HPDE6-E6E7 (cell line): ENCODE measurements at regions not wholly inside any gene's neighbourhood (a gene's known extent, or its start where the extent isn't known, plus 50 kb on each side); places are given as distances from the start of the nearest gene placed in this dataset.

Source experiments
- DNase-seq: peaks from one replicate; pipeline ENCODE4 v3.0.0; 2011; ENCODE audit warnings: missing footprints; ENCODE audit errors: extremely low spot score

DNA sequence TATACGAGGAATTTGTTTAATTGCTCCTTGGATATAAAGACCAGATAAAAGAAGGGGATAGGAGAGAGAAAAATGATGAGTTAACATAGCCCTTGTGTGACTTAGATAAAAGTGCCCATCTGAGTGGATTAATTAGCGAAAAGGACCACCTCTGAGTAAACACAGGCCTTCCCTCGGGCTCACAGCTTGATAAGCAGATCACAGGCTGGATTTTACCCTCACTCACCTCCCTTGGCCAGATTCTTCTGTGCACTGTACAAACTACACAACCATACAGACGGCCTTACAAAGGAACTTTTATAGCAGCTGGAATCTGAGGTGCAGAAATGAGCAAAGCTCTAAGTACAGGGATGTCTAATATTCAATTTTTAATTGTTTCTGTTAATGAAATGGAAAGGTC, 112.4 kb upstream of the STT3B start:
- no peak for DNase-seq

DNA sequence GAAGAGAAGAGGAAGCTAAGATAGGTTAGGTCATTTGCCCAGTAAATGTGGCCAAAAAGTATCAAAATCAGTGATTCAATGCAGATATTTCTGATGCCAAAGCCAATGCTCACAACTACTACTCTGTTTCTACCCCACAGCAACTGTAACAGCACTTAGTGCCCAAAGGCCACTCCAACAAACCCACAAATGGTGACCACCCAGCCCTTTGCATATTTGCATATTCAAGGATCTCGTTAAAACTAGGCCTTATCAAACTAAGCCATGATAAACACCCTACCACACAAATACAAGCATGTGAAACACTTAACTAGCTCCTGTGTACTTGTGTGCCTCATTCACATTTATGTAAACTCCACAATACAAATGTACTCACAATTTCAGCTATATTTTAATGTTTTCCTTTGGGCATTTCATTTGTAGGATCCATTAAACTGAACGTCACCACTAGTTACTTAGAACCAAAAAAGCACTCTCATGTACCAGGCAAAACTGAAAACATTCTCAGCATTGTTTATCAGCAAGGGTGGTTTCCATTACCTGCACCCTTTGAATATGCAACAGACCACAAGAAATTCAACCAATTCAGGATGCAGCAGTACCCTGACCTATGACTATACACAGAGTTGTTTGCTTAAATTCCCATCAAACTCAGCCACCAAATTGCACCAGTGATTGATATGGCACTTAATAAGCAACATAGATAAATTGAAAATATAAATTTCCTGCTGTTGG, 111.2 kb upstream of the STT3B start:
- no peak for DNase-seq

DNA sequence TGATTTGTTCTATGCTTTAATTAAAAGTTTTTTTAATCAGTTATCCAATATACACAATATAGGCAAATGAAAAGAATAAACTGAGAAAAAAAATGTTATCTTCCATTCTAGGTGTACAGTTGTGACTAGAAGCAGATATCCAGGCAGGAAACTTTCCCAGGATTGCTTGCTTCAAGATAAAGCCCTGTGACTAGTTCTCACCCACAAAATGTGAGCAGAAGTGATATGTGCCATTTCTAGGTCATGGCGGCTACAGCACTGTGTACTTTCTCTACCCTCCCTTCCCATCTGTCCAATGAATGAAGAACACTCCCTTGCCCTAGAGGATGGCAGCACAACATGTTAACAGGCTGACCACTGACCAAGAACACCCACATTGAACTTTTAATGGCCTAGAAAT, 110.5 kb upstream of the STT3B start:
- DNase-seq: no peak

DNA sequence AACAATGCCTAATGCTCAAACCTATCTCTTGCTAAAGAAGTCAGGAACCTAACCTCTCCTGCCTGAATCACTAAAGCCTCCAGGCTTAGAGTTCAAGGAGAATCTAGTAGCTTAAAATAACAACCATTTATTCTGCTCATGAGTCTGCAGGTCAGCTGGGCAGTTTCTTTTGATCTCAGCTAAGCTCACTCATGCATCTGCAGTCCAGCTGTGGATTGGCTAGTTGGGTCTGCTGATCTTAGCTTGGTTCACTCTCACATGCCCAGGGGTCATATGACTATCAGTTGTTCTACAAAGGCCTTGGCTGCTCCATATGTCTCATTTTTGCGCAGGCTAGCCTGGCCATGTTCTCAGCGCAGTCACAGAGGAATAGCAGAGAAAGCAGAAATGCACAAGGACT, 109.2 kb upstream of the STT3B start:
- DNase-seq: no peak

DNA sequence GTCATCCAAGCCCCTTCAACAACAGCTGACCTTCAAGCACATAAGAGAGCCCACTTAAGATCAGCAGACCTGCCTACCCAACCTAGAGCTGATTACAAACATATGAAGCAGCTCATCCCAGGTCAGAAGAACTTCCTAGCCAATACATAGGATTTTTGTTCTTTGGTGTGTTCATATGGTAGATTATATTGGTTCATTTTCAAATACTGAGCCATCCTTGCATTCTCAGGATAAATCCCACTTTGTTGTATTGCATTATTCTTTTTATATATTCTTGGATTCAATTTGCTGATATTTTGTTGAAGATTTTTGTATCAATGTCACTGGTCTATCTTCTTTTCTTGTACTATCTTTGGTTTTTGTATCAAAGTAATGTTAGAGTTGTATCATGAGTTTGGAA, 107.3 kb upstream of the STT3B start:
- no peak for DNase-seq

DNA sequence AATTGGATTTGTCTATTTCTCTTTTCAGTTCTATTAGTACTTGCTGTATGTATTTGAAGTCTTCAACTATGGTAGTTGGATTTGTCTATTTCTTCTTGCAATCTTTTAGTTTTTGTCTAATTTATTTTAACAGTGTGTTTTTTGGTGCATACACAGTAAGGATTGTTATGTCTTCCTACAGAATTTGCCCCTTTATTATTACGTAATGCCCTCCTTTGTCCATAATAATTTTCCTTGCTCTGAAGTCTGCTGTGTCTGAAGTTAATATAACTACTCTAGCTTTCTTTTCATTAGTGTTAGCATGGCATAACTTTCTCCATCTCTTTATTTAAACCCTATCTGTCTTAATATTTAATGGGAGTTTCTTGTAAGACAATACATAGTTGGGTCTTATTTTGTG, 105.1 kb upstream of the STT3B start:
- no peak for DNase-seq

DNA sequence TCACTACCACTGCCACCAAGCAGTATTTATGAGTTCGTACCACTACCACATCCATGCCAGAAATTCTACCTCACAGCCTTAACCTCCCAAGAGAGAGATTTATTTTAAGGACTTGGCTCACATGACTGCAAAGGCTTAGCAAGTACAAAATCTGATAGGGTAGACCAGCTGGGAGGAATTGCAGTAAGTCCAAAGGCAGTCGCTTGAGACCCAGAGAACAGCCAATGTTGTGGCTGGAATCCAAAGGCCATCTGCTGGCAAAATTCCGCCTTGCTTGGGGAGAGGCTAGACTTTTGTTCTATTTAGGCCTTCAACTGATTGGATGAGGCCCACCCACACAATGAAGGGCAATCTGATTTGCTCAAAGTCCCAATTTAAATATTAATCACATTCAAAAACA, 101.4 kb upstream of the STT3B start:
- no peak for DNase-seq

DNA sequence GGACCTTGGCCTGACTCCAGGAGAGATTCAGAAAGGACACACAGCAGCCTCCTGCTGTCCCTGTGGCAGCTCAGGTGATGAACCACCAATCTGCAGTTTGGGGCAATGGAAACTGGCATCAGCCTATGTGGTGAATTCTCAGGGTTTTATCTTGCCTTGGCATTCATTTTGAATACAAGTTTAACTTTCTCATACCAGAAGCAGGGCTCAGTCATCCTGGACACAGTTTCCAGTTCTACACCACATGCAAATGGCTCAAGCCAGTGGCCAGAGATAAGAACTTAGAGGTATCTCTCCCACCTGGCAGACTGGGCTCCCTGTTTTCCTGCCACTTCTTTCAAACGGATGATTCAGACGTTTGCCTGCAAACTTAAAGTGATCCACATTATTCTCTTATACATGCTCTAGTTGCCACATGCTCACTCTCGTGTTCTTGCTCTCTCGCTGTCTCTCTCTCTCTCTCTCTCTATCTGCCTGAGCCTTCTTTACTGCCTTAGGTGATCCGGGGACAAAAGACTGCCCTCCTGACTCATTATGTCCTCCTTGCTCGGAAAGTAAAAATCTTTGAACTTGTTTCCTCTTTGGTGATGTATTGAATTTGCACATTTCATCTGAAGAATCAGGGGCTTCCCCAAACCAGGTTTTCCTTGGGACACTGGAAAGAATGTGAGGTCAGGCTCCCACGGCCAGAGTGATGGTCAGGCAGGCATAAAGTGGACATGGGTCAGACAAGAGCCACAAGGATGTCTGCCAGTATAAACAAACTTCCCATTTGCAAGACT, 99.6 kb upstream of the STT3B start:
- DNase-seq: no peak

DNA sequence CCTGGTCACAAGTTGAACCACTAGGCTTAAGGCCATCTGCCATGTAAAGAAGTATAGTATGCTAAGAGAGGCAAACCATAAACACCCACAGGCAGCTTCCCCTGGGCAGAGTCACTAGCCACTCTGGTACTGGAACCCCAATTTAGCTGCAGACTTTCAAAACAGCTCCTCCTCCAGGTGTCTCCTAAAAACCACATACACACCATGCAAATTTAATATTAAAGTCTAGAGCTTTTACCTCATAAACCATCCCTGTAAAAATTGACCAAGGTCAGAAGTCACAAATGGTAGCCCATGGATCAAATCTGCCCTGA, 99.1 kb upstream of the STT3B start:
- DNase-seq: no peak

DNA sequence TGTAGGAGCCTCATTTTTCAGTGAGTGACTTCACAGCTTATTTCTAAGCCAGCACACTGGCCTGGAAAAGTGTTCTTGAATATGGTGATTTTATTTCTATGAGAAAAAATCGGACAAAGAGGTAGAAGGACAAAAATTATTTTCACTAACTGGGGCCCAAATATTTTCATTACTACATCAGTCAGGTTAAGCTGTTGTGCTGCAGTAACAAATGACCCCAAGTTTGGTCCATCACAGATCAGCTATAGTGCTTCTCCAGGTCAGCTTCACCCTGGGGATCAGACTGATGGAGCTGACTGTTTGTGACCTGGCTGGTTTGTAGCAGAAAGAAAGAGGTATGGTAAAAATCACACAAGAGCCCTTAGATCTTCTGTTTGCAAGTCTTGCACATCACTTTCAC, 97.9 kb upstream of the STT3B start:
- DNase-seq: no peak

DNA sequence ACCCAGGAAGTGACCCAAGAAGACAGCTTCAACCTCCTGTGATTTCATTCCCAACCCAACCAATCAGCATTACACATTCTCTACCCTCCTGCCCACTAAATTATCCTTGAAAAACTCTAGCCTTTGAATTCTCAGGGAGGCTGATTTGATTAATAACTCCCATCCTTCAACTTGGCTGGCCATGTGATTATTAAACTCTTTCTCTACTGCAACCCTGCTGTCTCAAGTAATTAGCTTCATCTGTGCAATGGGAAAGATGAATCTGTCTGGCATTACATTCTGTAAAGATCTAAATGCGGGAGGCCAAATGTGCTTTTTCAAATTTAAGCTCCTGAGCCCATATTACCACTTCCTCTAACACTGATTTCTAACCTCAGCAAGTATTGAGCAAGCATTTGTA, 95.9 kb upstream of the STT3B start:
- DNase-seq: no peak

DNA sequence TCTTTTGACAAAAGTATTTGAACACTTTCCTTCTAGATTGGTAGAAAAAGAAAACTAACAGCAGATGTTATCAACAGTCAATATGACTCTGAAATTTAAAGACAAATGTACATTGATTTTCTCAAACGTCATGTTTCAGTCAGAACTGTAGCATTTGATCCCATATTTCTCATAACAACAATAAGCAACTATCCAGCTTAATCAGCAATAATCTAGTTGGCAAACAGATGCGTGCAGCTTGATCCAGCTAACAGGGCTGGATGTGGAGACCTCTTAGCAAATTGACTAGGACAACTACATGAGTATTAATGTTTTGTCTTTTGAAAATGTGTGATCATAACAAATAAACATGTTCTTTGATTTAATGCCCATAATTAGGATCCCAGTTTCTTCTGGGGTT, 94.0 kb upstream of the STT3B start:
- no peak for DNase-seq

DNA sequence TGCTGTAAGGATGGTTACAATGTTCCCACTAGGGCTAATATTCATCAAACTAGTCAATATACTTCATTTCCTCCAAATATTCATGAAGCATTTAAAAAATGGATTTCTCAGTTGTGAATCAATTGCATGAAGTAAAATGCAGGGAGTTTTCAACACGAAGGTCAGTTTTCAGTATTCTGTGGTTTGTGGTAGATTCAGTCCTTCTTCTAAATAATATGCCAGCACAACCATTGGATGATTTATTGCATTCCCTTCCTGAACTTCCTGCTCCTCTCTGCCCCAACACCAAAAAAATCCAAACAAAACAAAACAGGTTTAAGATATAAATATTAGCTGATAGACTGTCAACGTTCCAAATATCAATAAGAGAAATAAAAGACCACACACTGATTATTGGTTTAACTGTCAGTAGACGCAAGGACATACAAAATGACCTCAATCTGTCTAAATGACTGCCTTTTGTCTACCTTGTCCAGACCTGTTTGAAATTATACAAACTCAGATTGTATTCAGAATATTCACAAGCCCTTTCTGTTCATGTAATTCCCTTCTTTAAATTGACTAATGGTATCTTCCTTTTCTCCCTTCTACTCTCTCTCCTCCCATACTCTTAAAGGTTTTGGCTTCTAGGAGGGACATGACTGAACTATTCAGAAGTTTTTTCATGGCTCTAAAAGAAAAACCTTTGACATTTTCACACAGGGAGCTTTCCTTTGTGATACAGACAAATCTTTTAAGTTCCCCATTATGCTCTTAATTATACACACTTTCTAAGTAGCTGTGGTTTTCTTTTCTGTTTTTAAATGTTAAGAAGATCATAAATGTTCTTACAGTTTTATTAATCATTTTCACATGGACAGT, 92.6 kb upstream of the STT3B start:
- DNase-seq: no peak

DNA sequence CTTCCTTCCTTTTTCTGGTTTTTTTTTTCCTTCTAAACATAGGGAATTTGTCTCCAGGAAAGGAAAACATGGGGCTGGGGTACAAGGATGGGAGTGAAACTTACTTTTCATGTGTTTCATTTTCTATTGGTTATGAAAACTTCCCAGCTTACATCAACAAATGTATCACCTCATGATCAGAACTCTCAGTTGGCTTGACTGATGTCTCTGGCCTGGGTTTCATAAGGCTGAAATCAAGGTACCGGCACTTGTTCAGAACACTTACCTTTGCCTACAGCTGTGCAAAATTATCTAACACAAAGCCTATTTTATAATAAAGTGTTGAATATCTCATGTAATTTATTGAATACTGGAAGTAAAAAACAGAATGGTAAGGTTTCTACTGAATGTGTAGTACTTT, 91.8 kb upstream of the STT3B start:
- DNase-seq: no peak

DNA sequence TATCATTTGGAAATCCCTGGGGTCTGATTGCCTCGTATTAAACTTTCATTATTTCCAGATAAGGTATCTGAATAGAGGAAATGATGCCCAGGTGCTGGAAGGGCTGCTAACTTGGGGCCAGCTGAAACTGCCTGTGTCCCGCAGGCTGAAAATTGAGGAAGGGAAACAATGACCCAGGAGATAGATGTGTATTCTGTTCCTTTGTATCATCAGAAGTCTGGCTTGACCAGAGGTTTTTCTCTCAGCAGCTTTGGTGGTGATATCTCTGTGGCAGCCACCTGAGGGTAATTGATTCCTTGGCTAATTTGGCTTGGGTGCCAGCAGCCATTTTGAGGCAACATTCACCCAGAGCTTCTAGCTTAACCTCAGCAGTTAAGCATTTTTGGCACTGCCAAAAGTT, 90.0 kb upstream of the STT3B start:
- DNase-seq: no peak

DNA sequence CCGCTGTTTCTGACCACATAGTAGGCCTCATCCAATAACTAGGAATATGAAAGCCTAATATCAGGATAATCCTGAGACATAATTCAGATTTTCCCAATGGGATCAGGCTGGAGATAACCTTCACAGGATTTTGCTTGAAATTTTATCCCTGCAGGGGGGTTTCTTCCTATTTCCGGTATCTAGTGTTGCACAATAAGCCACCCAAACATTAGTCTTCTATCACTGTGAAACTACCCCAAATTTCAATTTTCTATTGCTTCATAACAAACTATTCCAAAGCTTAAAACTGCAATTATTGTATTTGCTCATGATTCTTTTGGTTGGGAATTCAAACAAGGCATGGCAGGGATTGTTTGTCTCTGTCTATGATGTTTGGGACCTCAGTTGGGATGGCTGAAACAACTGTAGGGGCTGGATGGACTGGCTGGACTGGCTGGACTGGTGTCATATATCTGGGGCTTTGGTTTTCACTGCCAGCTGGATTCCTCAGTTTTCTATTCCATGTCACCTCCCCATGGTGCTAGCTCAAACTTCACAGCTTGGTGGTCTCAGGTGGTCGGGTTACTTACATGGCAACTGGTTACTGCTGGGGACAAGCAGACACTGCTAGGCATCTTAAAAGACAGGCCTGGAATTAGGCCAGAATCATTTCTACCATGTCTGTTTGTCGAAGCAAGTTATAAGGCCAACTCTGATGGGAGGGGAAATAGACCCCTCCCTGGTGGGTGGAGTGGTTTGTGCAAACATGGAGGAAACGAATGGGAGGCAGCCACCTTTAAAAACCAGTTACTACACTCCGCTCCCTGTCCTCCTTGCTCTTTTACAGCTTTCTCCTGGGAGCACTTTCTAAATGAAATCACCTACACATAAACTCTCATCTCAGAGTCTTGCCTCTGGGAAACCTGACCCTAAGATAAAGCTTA, 88.2 kb upstream of the STT3B start:
- no peak for DNase-seq

DNA sequence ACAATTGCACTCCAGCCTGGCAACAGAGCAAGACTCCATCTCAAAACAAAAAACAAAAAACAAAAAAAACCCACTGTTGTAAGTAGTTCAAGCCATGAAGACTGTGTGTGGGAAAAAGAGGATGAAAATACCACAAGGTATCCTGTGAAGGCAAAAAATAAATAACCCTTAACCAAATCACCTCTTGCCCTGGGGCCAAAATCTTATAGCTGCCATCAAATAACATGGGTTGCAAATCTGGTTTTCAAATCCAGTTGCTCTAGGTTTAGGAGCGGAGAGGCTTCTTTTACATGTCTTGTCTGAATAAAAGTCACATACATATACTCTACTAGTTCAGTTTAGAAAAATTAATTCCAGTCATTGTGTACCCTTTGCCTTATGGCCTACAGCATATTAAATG, 87.0 kb upstream of the STT3B start:
- DNase-seq: no peak

DNA sequence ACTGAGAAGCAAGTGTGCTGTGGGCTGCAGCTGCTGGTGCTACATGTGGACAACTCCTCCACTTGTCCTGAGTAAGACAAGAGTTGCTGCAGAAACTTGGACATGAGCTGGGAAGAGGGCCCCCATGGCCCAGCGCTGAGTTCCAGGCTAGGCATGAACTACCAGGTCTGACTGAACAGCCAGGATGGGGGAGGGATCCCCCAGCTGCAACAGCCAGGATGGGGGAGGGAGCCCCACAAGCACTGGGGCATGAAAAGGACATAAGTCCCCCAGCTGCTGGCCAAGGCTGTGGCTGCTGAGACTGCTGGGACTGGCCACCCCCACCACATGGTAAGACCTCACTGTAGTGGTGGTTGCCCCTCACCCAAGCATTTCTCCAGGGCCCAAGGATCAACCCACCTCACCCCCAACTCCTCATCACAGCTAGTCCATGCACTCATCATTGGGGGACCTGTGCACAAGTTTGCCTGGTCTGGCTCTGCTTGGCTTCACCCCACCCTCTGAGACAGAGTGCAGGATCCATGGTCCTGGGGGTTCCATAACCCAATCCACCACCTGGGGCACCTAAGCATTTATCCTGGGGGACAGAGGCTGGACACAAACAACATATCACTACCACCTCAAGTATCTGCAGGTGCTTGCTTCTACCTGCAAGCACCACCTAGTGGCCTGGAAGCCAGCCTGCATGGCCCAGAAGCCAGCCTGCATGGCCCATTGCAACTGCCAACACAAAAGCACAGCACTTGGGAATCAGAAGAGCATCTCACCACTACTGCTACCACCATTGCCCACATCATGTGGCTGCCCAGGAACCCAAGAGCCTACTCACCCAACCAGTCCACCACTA, 84.5 kb upstream of the STT3B start:
- DNase-seq: no peak

DNA sequence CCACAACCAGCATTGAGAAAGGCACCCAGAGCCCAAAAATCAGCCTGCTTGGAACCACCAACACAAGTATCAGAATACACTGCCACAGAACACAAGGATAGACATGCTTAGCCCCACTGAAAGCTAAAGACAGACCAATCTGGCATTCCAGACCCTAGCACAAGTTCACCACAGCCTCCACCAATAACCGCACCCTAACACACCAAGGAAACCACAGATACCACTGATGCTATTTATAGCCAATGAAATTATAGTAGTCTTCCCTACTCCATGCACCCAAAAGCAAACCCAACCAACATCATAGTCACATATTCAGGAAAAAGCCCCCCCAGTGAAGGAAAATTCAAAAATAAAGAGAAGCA, 83.9 kb upstream of the STT3B start:
- DNase-seq: no peak

DNA sequence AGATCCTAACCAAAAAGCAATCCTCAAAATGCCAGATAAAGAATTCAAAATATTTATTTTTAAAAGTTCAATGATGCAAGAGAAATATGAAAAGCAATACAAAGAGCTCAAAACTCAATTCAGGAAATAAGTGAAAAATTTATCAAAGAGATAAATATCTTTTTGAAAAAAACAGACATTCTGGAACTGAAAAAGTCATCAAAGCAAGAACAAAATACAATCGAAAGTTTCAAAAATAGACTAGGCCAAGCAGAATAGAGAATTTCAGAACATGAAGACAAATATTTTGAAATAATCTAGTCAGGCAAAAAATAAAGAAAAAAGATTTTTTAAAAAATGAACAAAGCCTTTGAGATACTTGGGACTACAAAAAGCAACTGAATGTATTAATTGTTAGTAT, 83.4 kb upstream of the STT3B start:
- DNase-seq: no peak

DNA sequence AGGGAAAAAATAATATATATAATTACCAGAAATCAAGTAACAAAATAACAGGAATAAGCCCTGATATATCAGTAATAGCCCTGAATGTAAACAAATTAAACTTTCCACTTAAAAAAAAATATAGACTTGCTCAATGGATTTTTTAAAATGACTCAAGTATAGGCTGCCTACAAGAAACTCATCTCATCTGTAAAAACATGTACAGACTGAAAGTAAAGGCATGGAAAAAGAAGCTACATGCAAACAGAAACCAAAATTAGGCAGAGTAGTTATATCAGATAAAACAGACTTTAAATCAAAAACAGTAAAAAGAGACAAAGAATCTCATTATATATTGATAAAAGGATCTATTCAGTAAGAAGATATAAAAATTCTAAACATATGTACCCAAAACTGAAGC, 82.4 kb upstream of the STT3B start:
- DNase-seq: no peak
